ENCODE measurements at regions not wholly inside any gene's neighbourhood (a gene's known extent, or its start where the extent isn't known, plus 50 kb on each side); places are given as distances from the start of the nearest gene placed in this dataset.

DNA sequence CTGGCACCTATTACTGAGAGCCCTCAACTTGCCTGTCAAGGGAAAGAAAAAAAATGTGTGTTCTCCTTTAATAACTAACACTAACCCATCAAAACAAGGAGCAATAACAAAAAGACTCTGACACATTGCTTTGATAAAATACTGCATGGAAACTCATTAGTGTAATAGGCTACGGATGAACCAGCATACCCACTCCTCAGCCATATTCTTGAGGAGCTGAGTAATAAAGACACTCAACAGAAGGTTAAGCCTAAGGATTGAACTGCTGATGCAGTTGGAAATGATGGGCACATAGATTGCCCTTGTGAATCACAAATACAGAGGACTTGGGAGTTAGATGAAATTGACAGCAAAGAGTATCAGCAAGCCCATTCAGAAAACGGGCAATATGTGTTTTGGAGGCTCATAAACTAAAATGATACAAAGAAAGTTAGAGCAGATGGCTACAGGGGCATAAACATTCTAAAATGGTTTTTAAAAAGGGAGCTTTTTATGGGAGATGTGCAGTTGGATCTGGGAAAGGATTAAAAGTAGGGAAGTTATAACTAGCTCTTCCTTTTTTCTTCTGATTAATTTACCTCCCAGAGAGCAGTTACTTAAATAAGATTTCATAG is 447.6 kb upstream of the IL12A start (continued):
- TF ChIP-seq ZNF221 (tag by site-specific recombination; IDR thresholded peaks at IDR 0.05; ENCODE audit: borderline replicate concordance) = no peak

DNA sequence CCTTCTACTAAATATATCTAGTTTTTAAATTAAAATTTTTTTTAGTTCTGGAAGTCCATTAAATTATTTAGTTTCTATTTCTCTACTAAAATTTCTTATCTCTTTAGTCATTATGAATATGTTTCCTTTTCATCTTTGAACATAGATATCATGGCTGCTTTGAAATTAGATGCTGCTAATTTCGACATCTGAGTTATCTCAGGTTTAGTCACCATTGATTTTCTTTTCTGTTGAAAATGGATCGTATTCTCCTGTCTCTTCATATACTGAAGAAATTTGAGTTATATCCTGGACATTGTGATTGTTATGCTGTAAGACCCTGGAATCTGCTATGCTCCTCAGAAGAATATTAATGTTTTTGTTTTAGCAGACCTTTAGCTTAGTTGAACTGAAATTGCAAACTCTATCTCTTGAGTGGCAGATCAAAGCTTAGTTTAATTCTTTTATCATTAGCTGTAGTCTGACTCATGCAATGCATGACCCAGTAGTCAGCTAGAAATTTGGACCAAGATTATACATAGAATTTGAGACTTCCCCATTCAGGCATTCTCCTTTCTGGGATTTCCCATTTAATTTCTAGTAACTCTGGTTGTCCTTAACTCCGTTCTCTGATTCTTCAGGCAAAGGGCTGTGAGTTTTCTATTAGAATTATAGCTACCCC is 439.8 kb upstream of the IL12A start:
- CTCF ChIA-PET = interaction anchor here (0.6 kb wide), 1 partner anchor 69 kb away, joined by 3 read pairs; no protein-coding TSS in a partner anchor
- no peak overlapping the region for H3K4me3 ChIP-seq (ENCODE audit: low read depth, low read length)
- H3K27ac ChIP-seq (ENCODE audit: extremely low read depth, low read depth, low read length) = no peak overlapping the region
- TF ChIP-seq ZNF266 (tag by site-specific recombination; IDR thresholded peaks at IDR 0.05; ENCODE audit: low read depth) (no peak), ZNF274 (IDR thresholded peaks at IDR 0.05; ENCODE audit: low read length) (no peak), ZNF274 (tag by site-specific recombination; IDR thresholded peaks at IDR 0.05; ENCODE audit: borderline replicate concordance) (no peak)
- TF ChIP-seq, protein P1, sequence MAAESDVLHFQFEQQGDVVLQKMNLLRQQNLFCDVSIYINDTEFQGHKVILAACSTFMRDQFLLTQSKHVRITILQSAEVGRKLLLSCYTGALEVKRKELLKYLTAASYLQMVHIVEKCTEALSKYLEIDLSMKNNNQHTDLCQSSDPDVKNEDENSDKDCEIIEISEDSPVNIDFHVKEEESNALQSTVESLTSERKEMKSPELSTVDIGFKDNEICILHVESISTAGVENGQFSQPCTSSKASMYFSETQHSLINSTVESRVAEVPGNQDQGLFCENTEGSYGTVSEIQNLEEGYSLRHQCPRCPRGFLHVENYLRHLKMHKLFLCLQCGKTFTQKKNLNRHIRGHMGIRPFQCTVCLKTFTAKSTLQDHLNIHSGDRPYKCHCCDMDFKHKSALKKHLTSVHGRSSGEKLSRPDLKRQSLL (tag by site-specific recombination; IDR thresholded peaks at IDR 0.05) = no peak
- no peaks in the 10 kb centered on the region for H3K36me3 ChIP-seq (ENCODE audit: control insufficient read depth in 2 of 2, insufficient read depth in 1 of 2, low read length in 2 of 2)
- H3K9me3 ChIP-seq (ENCODE audit: control insufficient read depth, insufficient read depth, low read depth, low read length) = no peaks in the 10 kb centered on the region
- no peaks in the 10 kb centered on the region for H3K4me1 ChIP-seq (ENCODE audit: control insufficient read depth, insufficient read depth, low read length)
- POLR2A ChIA-PET = no interaction called here

DNA sequence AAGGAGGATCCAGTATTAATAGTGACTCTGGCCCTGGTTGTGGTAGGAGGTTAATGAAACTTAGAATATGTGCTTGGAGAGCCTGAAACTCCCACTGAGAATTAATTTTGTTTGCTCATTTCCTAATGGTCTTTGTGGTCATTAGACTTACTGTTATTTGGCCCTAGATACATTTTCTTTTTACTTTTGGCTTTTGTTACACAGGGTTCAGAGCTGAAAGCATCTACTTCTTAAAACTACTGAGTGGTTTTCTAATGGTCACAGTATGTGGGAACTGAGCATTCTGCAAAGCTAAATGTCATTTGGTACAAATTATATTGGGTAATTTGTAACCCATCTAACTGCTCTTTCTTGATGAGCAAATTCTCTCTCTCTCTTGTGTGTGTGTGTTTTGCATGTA is 433.4 kb upstream of the IL12A start:
- Histone ChIP-seq H3K4me1 (ENCODE audit: control insufficient read depth, insufficient read depth, low read length) (no peaks in the 10 kb centered on the region), H3K9me3 (ENCODE audit: control insufficient read depth, insufficient read depth, low read depth, low read length) (no peaks in the 10 kb centered on the region), H3K27ac (ENCODE audit: extremely low read depth, low read depth, low read length) (no peak overlapping the region), H3K36me3 (ENCODE audit: control insufficient read depth in 2 of 2, insufficient read depth in 1 of 2, low read length in 2 of 2) (no peaks in the 10 kb centered on the region), H3K4me3 (ENCODE audit: low read depth, low read length) (no peak overlapping the region)
- CTCF ChIA-PET = interaction anchor here (0.7 kb wide), 1 partner anchor 60 kb away, joined by 3 read pairs; no protein-coding TSS in a partner anchor
- TF ChIP-seq ZNF549 (tag by site-specific recombination; IDR thresholded peaks at IDR 0.05) (no peak), ZNF140 (tag by site-specific recombination; IDR thresholded peaks at IDR 0.05) (no peak), ZBTB20 (tag by site-specific recombination; IDR thresholded peaks at IDR 0.05) (no peak), ZXDB (tag by site-specific recombination; IDR thresholded peaks at IDR 0.05) (no peak), PRDM1 (tag by site-specific recombination; IDR thresholded peaks at IDR 0.05) (no peak), GLI4 (tag by site-specific recombination; IDR thresholded peaks at IDR 0.05) (no peak), ZSCAN30 (tag by site-specific recombination; IDR thresholded peaks at IDR 0.05) (no peak)
- TF ChIP-seq, protein P1 (tag by site-specific recombination; IDR thresholded peaks at IDR 0.05) = no peak
- POLR2A ChIA-PET = no interaction called here

DNA sequence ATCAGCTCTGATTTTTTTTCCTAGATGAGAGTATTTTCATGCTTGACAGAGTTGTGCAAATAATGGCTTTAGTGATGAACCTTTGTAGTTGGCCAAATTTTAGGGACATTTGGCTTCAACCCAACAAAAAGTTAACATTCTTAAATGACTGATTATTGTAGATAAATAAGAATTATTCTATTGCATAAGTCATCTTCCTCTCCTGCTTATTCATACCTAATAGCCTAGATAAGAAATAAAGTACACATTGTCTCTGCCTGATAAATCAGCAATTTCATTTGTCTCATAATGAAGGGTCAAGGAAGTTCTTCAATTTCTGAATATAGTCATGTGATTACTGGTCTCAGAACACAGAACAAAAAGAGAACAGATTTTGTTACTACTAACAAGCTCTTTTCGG is 428.9 kb upstream of the IL12A start:
- H3K27ac ChIP-seq (ENCODE audit: extremely low read depth, low read depth, low read length) = no peak overlapping the region
- H3K4me1 ChIP-seq (ENCODE audit: control insufficient read depth, insufficient read depth, low read length) = no peaks in the 10 kb centered on the region
- ChIA-PET CTCF (no interaction called here), POLR2A (no interaction called here)
- no peak for TF ChIP-seq ZNF350 (tag by site-specific recombination; IDR thresholded peaks at IDR 0.05)
- TF ChIP-seq ZBTB21 (tag by site-specific recombination; IDR thresholded peaks at IDR 0.05) = no peak
- TF ChIP-seq, protein P2, sequence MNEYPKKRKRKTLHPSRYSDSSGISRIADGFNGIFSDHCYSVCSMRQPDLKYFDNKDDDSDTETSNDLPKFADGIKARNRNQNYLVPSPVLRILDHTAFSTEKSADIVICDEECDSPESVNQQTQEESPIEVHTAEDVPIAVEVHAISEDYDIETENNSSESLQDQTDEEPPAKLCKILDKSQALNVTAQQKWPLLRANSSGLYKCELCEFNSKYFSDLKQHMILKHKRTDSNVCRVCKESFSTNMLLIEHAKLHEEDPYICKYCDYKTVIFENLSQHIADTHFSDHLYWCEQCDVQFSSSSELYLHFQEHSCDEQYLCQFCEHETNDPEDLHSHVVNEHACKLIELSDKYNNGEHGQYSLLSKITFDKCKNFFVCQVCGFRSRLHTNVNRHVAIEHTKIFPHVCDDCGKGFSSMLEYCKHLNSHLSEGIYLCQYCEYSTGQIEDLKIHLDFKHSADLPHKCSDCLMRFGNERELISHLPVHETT (tag by site-specific recombination; IDR thresholded peaks at IDR 0.05) = no peak
- TF ChIP-seq ZNF830 (tag by site-specific recombination; IDR thresholded peaks at IDR 0.05; ENCODE audit: low read depth) = no peak
- TF ChIP-seq GLI4 (tag by site-specific recombination; IDR thresholded peaks at IDR 0.05) = no peak
- TF ChIP-seq SP2 (tag by site-specific recombination; IDR thresholded peaks at IDR 0.05) = no peak
- no peak for TF ChIP-seq ZNF791 (tag by site-specific recombination; IDR thresholded peaks at IDR 0.05)
- no peak for TF ChIP-seq ZNF768 (tag by site-specific recombination; IDR thresholded peaks at IDR 0.05)
- TF ChIP-seq, protein P3, sequence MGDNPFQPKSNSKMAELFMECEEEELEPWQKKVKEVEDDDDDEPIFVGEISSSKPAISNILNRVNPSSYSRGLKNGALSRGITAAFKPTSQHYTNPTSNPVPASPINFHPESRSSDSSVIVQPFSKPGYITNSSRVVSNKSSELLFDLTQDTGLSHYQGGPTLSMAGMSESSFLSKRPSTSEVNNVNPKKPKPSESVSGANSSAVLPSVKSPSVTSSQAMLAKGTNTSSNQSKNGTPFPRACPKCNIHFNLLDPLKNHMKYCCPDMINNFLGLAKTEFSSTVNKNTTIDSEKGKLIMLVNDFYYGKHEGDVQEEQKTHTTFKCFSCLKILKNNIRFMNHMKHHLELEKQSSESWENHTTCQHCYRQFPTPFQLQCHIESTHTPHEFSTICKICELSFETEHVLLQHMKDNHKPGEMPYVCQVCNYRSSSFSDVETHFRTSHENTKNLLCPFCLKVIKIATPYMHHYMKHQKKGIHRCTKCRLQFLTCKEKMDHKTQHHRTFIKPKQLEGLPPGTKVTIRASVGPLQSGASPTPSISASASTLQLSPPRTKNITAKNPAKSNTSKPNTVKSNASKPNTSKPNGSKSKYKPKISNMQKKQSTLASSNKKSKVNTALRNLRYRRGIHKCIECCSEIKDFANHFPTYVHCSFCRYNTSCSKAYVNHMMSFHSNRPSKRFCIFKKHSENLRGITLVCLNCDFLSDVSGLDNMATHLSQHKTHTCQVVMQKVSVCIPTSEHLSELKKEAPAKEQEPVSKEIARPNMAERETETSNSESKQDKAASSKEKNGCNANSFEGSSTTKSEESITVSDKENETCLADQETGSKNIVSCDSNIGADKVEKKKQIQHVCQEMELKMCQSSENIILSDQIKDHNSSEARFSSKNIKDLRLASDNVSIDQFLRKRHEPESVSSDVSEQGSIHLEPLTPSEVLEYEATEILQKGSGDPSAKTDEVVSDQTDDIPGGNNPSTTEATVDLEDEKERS (tag by site-specific recombination; IDR thresholded peaks at IDR 0.05) = no peak
- H3K4me3 ChIP-seq (ENCODE audit: low read depth, low read length) = no peak overlapping the region
- H3K36me3 ChIP-seq (ENCODE audit: control insufficient read depth in 2 of 2, insufficient read depth in 1 of 2, low read length in 2 of 2) = no peaks in the 10 kb centered on the region
- H3K9me3 ChIP-seq (ENCODE audit: control insufficient read depth, insufficient read depth, low read depth, low read length) = no peaks in the 10 kb centered on the region

Data from HEK293 (cell line).